ENCODE measurements at regions not wholly inside any gene's neighbourhood (a gene's known extent, or its start where the extent isn't known, plus 50 kb on each side); places are given as distances from the start of the nearest gene placed in this dataset.

- Histone ChIP-seq H3K9me3 (peaks cover 0 to 6% (median 0%) of the 10 kb centered on the region in 11 donors), H3K27me3 (no peaks in the 10 kb centered on the region), H3K36me3 (no peaks in the 10 kb centered on the region), H3K4me3 (no peak overlapping the region), H3K4me1 (no peaks in the 10 kb centered on the region), H3K27ac (no peak overlapping the region)
- no peak for TF ChIP-seq CTCF (IDR thresholded peaks at IDR 0.05)
- 53 to 58% methylated on average over 7 of the region's 7 CpGs for WGBS, 2 donors
- no peak for DNase-seq
- intact Hi-C loops (cut with DNase I): no loop called here
- no peak for ATAC-seq
Measured at GRCh38 chr16:65909310-65910050, 457.0 kb upstream of the CDH5 start.

GRCh38 chr16:65908568-65908967, 457.9 kb upstream of the CDH5 start:
- intact Hi-C loops (cut with DNase I): no loop called here
- H3K27me3 ChIP-seq: no peaks in the 10 kb centered on the region
- H3K4me3 ChIP-seq: no peak overlapping the region
- no peak for TF ChIP-seq CTCF (IDR thresholded peaks at IDR 0.05)
- DNase-seq (no peak), ATAC-seq (no peak)
- H3K4me1 ChIP-seq: no peaks in the 10 kb centered on the region
- no peak overlapping the region for H3K27ac ChIP-seq
- WGBS, 2 donors: 69 to 70% methylated on average over 3 of the region's 3 CpGs
- H3K9me3 ChIP-seq: peaks cover 0 to 6% (median 0%) of the 10 kb centered on the region in 11 donors
- H3K36me3 ChIP-seq: no peaks in the 10 kb centered on the region

GRCh38 chr16:65905331-65905730, 461.2 kb upstream of the CDH5 start:
- Histone ChIP-seq H3K36me3 (no peaks in the 10 kb centered on the region), H3K27ac (no peak overlapping the region), H3K4me1 (no peaks in the 10 kb centered on the region), H3K9me3 (no peaks in the 10 kb centered on the region), H3K27me3 (no peaks in the 10 kb centered on the region), H3K4me3 (no peak overlapping the region)
- DNase-seq (no peak), ATAC-seq (no peak)
- no peak for TF ChIP-seq CTCF (IDR thresholded peaks at IDR 0.05)
- intact Hi-C loops (cut with DNase I): no loop called here
- 77 to 90% methylated on average over 3 of the region's 3 CpGs for WGBS, 2 donors

- Histone ChIP-seq H3K4me3 (no peak overlapping the region), H3K27ac (no peak overlapping the region), H3K27me3 (peaks cover 0 to 12% (median 0%) of the 10 kb centered on the region in 7 donors), H3K9me3 (no peaks in the 10 kb centered on the region), H3K36me3 (no peaks in the 10 kb centered on the region), H3K4me1 (no peaks in the 10 kb centered on the region)
- no peak for ATAC-seq
- 81 to 85% methylated on average over 6 of the region's 6 CpGs for WGBS, 2 donors
- intact Hi-C loops (cut with DNase I): no loop called here
- DNase-seq: no peak
- no peak for TF ChIP-seq CTCF (IDR thresholded peaks at IDR 0.05)
Measured at GRCh38 chr16:65896448-65897153, 469.9 kb upstream of the CDH5 start.
